OCI-LY1 (cell line): ENCODE measurements at regions not wholly inside any gene's neighbourhood (a gene's known extent, or its start where the extent isn't known, plus 50 kb on each side); places are given as distances from the start of the nearest gene placed in this dataset.
"Not testable (repeated sequence)": the region's sequence is repeated elsewhere in the genome, so short reads cannot be mapped to it uniquely, and the experiment has no call there.

Source experiments
- H2AFZ ChIP-seq: fragments of 200-600 bp; sonication (generic), shearing (Covaris generic); 2 replicates; pipeline ENCODE4 v1.6.0; 2014; ENCODE audit warnings: antibody characterized with exemption, mild to moderate bottlenecking, low read length
- H3F3A ChIP-seq: fragments of 200-600 bp; sonication (generic), shearing (Covaris generic); 2 replicates; pipeline ENCODE4 v1.6.0; 2014; ENCODE audit warnings: mild to moderate bottlenecking, antibody characterized with exemption, low read length, moderate library complexity; ENCODE audit not compliant: insufficient read depth
- H3K27ac ChIP-seq: fragments of 200-600 bp; sonication (generic); 2 replicates; pipeline ENCODE4 v1.5.1; 2014; ENCODE audit warnings: low read length, mixed run types, mild to moderate bottlenecking, low read depth; ENCODE audit not compliant: poor library complexity, severe bottlenecking
- H3K27me3 ChIP-seq: fragments of 200-600 bp; sonication (generic); 2 replicates; pipeline ENCODE4 v1.6.0; 2014; ENCODE audit warnings: antibody characterized with exemption, mild to moderate bottlenecking, low read length, moderate library complexity; ENCODE audit not compliant: insufficient read depth
- H3K36me3 ChIP-seq: fragments of 200-600 bp; sonication (generic); 2 replicates; pipeline ENCODE4 v1.6.1; 2014; ENCODE audit warnings: mild to moderate bottlenecking, antibody characterized with exemption, low read length, moderate library complexity, mixed read lengths; ENCODE audit not compliant: insufficient read depth
- H3K4me1 ChIP-seq: fragments of 200-600 bp; sonication (generic); 2 replicates; pipeline ENCODE4 v1.5.1; 2014; ENCODE audit warnings: mild to moderate bottlenecking, low read length, moderate library complexity; ENCODE audit not compliant: insufficient read depth, severe bottlenecking
- H3K4me2 ChIP-seq: fragments of 200-600 bp; sonication (generic), shearing (Covaris generic); 2 replicates; pipeline ENCODE4 v1.6.1; 2014; ENCODE audit warnings: low read length
- H3K4me3 ChIP-seq: fragments of 200-600 bp; sonication (generic); 2 replicates; pipeline ENCODE4 v1.5.1; 2014; ENCODE audit warnings: low read length, low read depth, mild to moderate bottlenecking, mixed read lengths; ENCODE audit not compliant: poor library complexity, severe bottlenecking
- H3K79me2 ChIP-seq: fragments of 200-600 bp; shearing (Covaris generic); 2 replicates; pipeline ENCODE4 v1.6.1; 2016; ENCODE audit warnings: mixed run types, low read length, mixed read lengths; ENCODE audit not compliant: insufficient read depth
- H3K9ac ChIP-seq: fragments of 200-600 bp; sonication (generic), shearing (Covaris generic); 2 replicates; pipeline ENCODE4 v1.6.1; 2014; ENCODE audit warnings: mild to moderate bottlenecking, low read length, mixed read lengths
- H3K9me2 ChIP-seq: fragments of 200-600 bp; sonication (generic), shearing (Covaris generic); 2 replicates; pipeline ENCODE4 v1.6.1; 2014; ENCODE audit warnings: low read depth, mild to moderate bottlenecking, low read length, mixed read lengths
- H3K9me3 ChIP-seq: fragments of 200-600 bp; shearing (Covaris generic); 2 replicates; pipeline ENCODE4 v1.6.1; 2014; ENCODE audit warnings: low read length, mixed read lengths
- H4K20me1 ChIP-seq: fragments of 200-600 bp; sonication (generic), shearing (Covaris generic); 2 replicates; pipeline ENCODE4 v1.6.0; 2016; ENCODE audit warnings: mild to moderate bottlenecking, low read length; ENCODE audit not compliant: insufficient read depth
- EZH2 ChIP-seq: fragments of 200-600 bp; sonication (generic), shearing (Covaris generic); IDR thresholded peaks from 2 replicates; pipeline ENCODE4 v1.8.0; 2017; ENCODE audit warnings: borderline replicate concordance, mixed run types, mild to moderate bottlenecking, antibody characterized with exemption, low read length, moderate library complexity, mixed read lengths
- TF ChIP-seq, protein P1 (sequence below): fragments of 200-600 bp; sonication (generic), shearing (Covaris generic); IDR thresholded peaks from 2 replicates; pipeline ENCODE4 v1.5.1; 2017; ENCODE audit warnings: mild to moderate bottlenecking, antibody characterized with exemption, low read length, moderate library complexity, mixed read lengths

DNA sequence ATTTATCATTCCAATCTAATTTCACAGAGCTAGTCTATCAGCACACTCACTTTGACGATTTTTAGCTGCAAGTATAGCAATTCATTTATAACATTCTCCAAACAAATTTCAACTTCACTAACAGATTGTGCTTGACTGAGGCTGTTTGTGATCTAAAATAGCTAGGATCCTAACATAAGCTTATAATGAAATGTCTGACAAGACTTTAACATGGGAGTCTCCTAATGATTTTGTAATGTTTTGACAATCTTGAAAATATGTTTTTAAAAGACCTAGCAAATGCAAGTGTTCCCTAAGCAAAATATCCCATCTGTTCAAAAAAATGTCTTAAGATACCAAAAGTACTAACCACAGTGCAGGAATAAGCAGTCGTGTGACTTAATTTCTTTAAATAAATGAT, 889.5 kb upstream of the SPRY2 start:
- Histone ChIP-seq H3K4me2 (no peak overlapping the region), H4K20me1 (no peaks in the 10 kb centered on the region), H3F3A (no peaks in the 10 kb centered on the region), H3K4me1 (no peaks in the 10 kb centered on the region), H3K79me2 (no peaks in the 10 kb centered on the region), H3K36me3 (no peaks in the 10 kb centered on the region), H3K27me3 (no peaks in the 10 kb centered on the region), H3K9ac (no peak overlapping the region), H3K27ac (no peak overlapping the region), H3K9me3 (no peaks in the 10 kb centered on the region), H3K4me3 (no peak overlapping the region), H2AFZ (no peak overlapping the region), H3K9me2 (no peaks in the 10 kb centered on the region)
- TF ChIP-seq, protein P1, sequence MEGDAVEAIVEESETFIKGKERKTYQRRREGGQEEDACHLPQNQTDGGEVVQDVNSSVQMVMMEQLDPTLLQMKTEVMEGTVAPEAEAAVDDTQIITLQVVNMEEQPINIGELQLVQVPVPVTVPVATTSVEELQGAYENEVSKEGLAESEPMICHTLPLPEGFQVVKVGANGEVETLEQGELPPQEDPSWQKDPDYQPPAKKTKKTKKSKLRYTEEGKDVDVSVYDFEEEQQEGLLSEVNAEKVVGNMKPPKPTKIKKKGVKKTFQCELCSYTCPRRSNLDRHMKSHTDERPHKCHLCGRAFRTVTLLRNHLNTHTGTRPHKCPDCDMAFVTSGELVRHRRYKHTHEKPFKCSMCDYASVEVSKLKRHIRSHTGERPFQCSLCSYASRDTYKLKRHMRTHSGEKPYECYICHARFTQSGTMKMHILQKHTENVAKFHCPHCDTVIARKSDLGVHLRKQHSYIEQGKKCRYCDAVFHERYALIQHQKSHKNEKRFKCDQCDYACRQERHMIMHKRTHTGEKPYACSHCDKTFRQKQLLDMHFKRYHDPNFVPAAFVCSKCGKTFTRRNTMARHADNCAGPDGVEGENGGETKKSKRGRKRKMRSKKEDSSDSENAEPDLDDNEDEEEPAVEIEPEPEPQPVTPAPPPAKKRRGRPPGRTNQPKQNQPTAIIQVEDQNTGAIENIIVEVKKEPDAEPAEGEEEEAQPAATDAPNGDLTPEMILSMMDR, result no peak
- TF ChIP-seq EZH2, result no peak

DNA sequence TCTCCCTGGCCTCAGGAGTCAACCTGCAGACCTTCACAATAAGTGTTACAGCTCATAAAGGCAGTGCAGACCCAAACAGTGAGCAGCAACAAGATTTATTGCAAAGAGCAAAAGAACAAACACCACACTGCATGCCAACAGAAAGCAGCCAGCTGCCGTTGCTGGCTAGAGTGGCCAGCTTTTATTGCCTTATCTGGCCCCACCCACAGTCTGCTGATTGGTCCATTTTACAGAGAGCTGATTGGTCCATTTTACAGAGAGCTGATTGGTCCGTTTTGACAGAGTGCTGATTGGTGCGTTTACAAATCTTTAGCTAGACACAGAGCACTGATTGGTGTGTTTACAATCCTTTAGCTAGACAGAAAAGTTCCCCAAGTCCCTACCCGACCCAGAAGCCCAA, 885.9 kb upstream of the SPRY2 start:
- H3K27me3 ChIP-seq, H4K20me1 ChIP-seq, H3K27ac ChIP-seq, H3K9me3 ChIP-seq, H3K4me3 ChIP-seq, H3K4me1 ChIP-seq, H3K79me2 ChIP-seq, H3F3A ChIP-seq, H3K36me3 ChIP-seq, H2AFZ ChIP-seq, H3K9me2 ChIP-seq, H3K4me2 ChIP-seq, H3K9ac ChIP-seq: not testable (repeated sequence)

DNA sequence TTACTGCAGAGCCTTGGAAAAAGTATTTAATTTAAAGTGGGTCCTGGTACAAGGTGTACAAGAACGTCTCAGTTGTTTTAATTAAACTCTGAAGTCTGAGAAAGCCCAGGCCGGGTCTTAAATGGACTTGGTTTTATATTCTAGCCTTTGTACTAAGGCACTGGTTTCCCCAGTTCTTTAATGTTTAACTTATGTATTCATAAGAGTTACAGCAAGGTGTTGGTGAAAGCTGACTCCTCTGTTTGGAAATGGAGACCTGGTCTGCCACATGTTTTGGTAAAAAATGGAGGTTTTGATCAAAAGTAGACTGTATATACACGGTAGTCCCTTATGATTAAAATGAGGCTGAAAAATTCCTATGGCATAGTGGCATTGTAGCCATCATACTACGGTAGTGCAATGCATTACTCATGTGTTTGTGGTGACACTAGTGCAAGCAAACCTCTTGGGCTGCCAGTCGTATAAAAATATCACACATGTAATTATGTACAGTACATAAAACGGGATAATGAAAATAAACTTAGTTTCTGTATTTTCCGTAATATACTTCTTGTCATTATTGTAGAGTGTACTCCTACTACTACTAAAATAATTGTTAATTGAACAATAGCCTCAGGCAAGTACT, 883.4 kb upstream of the SPRY2 start:
- Histone ChIP-seq H3K4me3 (no peak overlapping the region), H3K27me3 (no peaks in the 10 kb centered on the region), H3K79me2 (no peaks in the 10 kb centered on the region), H3K9me2 (no peaks in the 10 kb centered on the region), H3K36me3 (no peaks in the 10 kb centered on the region), H3F3A (no peaks in the 10 kb centered on the region), H3K9me3 (no peaks in the 10 kb centered on the region), H3K4me2 (no peak overlapping the region), H2AFZ (no peak overlapping the region), H3K27ac (no peak overlapping the region), H4K20me1 (no peaks in the 10 kb centered on the region), H3K9ac (no peak overlapping the region), H3K4me1 (no peaks in the 10 kb centered on the region)
- TF ChIP-seq EZH2, result no peak
- TF ChIP-seq, protein P1, result no peak

DNA sequence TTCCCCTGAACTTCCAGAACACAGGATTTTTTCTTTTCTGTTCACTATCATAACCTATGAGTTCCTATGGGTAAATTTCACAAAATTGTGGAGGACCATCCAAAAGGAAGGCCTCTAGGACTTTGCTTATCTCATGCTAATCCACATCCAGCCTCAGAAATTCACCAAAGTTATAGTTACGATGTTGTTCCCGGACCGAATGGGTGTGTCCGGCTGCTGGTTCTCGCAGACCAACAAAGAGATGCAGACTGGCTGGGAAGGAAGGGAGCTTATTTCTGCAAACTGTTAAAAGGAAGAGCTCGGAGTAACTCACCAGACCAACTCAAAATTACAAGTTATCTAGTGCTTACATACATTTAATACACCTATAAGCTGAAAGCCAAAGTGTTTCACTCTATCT, 882.9 kb upstream of the SPRY2 start:
- H3K27me3 ChIP-seq, result no peaks in the 10 kb centered on the region
- no peak overlapping the region for H3K27ac ChIP-seq
- no peaks in the 10 kb centered on the region for H3F3A ChIP-seq
- TF ChIP-seq, protein P1, result no peak
- no peak for TF ChIP-seq EZH2
- no peak overlapping the region for H3K4me2 ChIP-seq
- H3K36me3 ChIP-seq, result no peaks in the 10 kb centered on the region
- H3K9ac ChIP-seq, result no peak overlapping the region
- H3K9me3 ChIP-seq, result no peaks in the 10 kb centered on the region
- H2AFZ ChIP-seq, result no peak overlapping the region
- no peaks in the 10 kb centered on the region for H3K79me2 ChIP-seq
- H3K4me3 ChIP-seq, result no peak overlapping the region
- no peaks in the 10 kb centered on the region for H4K20me1 ChIP-seq
- no peaks in the 10 kb centered on the region for H3K9me2 ChIP-seq
- H3K4me1 ChIP-seq, result no peaks in the 10 kb centered on the region
